SU-DHL-6 (cell line): ENCODE measurements at regions not wholly inside any gene's neighbourhood (a gene's known extent, or its start where the extent isn't known, plus 50 kb on each side); places are given as distances from the start of the nearest gene placed in this dataset.

ENCODE experiments used
- H2AFZ ChIP-seq: fragments of 200-600 bp; sonication (generic); 2 replicates; pipeline ENCODE4 v1.6.1; 2014; ENCODE audit warnings: low read depth, mild to moderate bottlenecking, moderate library complexity, mixed read lengths, antibody characterized with exemption, low read length; ENCODE audit not compliant: severe bottlenecking
- H3F3A ChIP-seq: fragments of 200-600 bp; shearing (Covaris generic); 2 replicates; pipeline ENCODE4 v1.6.0; 2016; ENCODE audit warnings: antibody characterized with exemption, mild to moderate bottlenecking; ENCODE audit not compliant: insufficient read depth
- H3K27ac ChIP-seq: fragments of 200-600 bp; sonication (generic); 2 replicates; pipeline ENCODE4 v1.5.1; 2016; ENCODE audit warnings: low read depth, mild to moderate bottlenecking, low read length, moderate library complexity, mixed read lengths
- H3K27me3 ChIP-seq: fragments of 200-600 bp; sonication (generic), shearing (Covaris generic); 2 replicates; pipeline ENCODE4 v1.6.0; 2014; ENCODE audit warnings: mild to moderate bottlenecking, low read length
- H3K36me3 ChIP-seq: fragments of 200-600 bp; sonication (generic); 2 replicates; pipeline ENCODE4 v1.6.1; 2014; ENCODE audit warnings: mild to moderate bottlenecking, low read length, mixed read lengths
- H3K4me2 ChIP-seq: fragments of 300-600, 200-600 bp; shearing (Covaris generic), sonication (generic); 2 replicates; pipeline ENCODE4 v1.6.0; 2014; ENCODE audit warnings: low read length, low read depth, mild to moderate bottlenecking; ENCODE audit not compliant: poor library complexity, severe bottlenecking
- H3K4me3 ChIP-seq: fragments of 200-600 bp; sonication (generic); 2 replicates; pipeline ENCODE4 v1.5.1; 2014; ENCODE audit warnings: antibody characterized with exemption, low read length, mild to moderate bottlenecking, mixed read lengths; ENCODE audit not compliant: insufficient read depth, poor library complexity, severe bottlenecking
- H3K79me2 ChIP-seq: fragments of 200-600 bp; sonication (generic); 2 replicates; pipeline ENCODE4 v1.6.1; 2014; ENCODE audit warnings: mild to moderate bottlenecking, low read length, moderate library complexity; ENCODE audit not compliant: insufficient read depth
- H3K9ac ChIP-seq: fragments of 200-600 bp; sonication (generic); 2 replicates; pipeline ENCODE4 v1.7.0; 2014; ENCODE audit warnings: mild to moderate bottlenecking, low read length
- H3K9me2 ChIP-seq: fragments of 200-600 bp; sonication (generic); replicated peaks from 2 replicates; pipeline ENCODE4 v1.6.1; 2014; ENCODE audit warnings: low read length; ENCODE audit not compliant: insufficient read depth
- H3K9me3 ChIP-seq: fragments of 200-600 bp; sonication (generic); 2 replicates; pipeline ENCODE4 v1.6.1; 2014; ENCODE audit warnings: low read length, mixed read lengths; ENCODE audit not compliant: insufficient read depth
- H4K20me1 ChIP-seq: fragments of 200-600 bp; sonication (generic); 2 replicates; pipeline ENCODE4 v1.6.1; 2014; ENCODE audit warnings: low read depth, mild to moderate bottlenecking, antibody characterized with exemption, low read length, moderate library complexity, mixed read lengths
- EZH2phosphoT487 ChIP-seq: fragments of 200-600 bp; sonication (generic), shearing (Covaris generic); conservative IDR thresholded peaks from 2 replicates; pipeline ENCODE4 v1.6.1; 2018; ENCODE audit warnings: mild to moderate bottlenecking, antibody characterized with exemption, low read length, moderate library complexity, mixed read lengths
- TF ChIP-seq, protein P1 (sequence below): fragments of 200-600 bp; sonication (generic); IDR thresholded peaks from one replicate; pipeline ENCODE4 v1.5.1; 2017; ENCODE audit warnings: antibody characterized with exemption, mild to moderate bottlenecking, low read length, moderate library complexity; ENCODE audit not compliant: insufficient read depth, poor library complexity, severe bottlenecking

DNA sequence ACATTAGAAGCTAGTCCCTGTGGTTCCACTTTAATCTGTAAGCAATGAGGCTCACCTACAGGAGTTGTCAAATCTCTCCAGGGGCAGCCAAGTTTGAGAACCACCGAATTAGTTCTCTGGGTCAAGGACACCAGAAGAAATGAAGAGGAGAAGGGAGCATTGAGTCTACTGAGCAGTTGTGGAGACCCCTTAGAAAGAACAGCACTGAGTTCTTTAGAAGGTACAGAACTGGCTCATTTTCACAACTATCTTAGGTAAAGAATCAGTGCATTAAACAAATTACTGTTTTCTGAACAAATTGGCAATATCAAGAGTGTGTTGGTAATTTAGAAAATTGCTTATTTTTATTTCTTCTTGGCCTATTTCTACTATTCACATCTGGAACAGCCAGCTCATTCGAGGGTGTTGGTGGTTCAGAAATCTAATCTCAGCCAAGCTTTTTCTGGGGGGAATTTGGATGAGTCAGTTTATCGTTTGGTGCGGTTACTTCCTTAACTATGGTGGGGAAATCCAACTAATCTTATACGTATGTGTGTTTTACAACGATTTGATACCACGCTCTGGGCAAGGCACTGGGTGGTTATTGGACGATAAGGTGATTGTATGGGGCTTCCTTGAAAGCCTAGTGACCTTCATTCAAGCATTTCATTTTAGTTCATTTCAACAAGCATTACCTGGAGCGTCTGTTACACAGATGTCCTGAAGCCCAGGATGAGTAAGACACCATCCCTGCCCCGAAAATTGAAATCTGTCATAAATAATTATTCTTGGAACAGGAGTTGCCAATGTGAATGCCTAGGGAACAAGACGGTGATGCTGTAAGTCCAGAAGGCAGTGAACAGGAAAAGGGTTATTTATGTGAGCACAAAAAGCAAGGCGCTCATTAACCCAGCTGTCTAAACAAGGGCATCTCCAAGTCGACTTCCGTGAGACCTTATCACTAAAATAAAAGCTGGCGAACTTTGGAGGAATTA, 52.0 kb upstream of the TMPRSS2 start:
- H3F3A ChIP-seq, result no peaks in the 10 kb centered on the region
- no peak overlapping the region for H3K27ac ChIP-seq
- no peaks in the 10 kb centered on the region for H3K9me3 ChIP-seq
- no peak overlapping the region for H3K4me3 ChIP-seq
- H3K36me3 ChIP-seq, result no peaks in the 10 kb centered on the region
- H3K79me2 ChIP-seq, result no peaks in the 10 kb centered on the region
- H3K9me2 ChIP-seq, result no peaks in the 10 kb centered on the region
- no peaks in the 10 kb centered on the region for H4K20me1 ChIP-seq
- H2AFZ ChIP-seq, result no peak overlapping the region
- no peak overlapping the region for H3K9ac ChIP-seq
- H3K27me3 ChIP-seq, result no peaks in the 10 kb centered on the region
- H3K4me2 ChIP-seq, result no peak overlapping the region
- TF ChIP-seq, protein P1, sequence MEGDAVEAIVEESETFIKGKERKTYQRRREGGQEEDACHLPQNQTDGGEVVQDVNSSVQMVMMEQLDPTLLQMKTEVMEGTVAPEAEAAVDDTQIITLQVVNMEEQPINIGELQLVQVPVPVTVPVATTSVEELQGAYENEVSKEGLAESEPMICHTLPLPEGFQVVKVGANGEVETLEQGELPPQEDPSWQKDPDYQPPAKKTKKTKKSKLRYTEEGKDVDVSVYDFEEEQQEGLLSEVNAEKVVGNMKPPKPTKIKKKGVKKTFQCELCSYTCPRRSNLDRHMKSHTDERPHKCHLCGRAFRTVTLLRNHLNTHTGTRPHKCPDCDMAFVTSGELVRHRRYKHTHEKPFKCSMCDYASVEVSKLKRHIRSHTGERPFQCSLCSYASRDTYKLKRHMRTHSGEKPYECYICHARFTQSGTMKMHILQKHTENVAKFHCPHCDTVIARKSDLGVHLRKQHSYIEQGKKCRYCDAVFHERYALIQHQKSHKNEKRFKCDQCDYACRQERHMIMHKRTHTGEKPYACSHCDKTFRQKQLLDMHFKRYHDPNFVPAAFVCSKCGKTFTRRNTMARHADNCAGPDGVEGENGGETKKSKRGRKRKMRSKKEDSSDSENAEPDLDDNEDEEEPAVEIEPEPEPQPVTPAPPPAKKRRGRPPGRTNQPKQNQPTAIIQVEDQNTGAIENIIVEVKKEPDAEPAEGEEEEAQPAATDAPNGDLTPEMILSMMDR, result no peak
- no peak for TF ChIP-seq EZH2phosphoT487

DNA sequence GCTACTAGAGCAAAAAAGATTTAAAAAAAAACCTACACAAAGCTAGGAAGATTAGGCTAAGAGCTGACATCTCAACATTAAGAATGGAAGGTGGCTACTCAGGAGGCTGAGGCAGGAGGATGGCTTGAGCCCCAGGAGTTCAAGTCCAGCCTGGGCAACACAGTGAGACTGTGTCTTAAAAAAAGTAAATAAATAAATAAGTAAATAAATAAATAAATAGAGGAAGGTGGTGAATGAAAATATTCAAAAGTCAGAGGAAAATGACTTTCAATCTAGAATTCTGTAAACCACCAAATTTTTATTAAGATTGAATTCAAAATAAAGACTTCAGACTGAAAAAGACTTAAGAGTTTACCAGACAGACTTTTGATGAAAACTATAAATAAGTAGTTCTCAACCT, 50.9 kb upstream of the TMPRSS2 start:
- H3F3A ChIP-seq, result no peaks in the 10 kb centered on the region
- no peaks in the 10 kb centered on the region for H3K9me3 ChIP-seq
- H3K4me2 ChIP-seq, result no peak overlapping the region
- H2AFZ ChIP-seq, result no peak overlapping the region
- H3K4me3 ChIP-seq, result no peak overlapping the region
- H3K27ac ChIP-seq, result no peak overlapping the region
- TF ChIP-seq, protein P1, result no peak
- TF ChIP-seq EZH2phosphoT487, result no peak
- H4K20me1 ChIP-seq, result no peaks in the 10 kb centered on the region
- no peaks in the 10 kb centered on the region for H3K79me2 ChIP-seq
- H3K36me3 ChIP-seq, result no peaks in the 10 kb centered on the region
- no peak overlapping the region for H3K9ac ChIP-seq
- H3K27me3 ChIP-seq, result no peaks in the 10 kb centered on the region
- H3K9me2 ChIP-seq, result no peaks in the 10 kb centered on the region

DNA sequence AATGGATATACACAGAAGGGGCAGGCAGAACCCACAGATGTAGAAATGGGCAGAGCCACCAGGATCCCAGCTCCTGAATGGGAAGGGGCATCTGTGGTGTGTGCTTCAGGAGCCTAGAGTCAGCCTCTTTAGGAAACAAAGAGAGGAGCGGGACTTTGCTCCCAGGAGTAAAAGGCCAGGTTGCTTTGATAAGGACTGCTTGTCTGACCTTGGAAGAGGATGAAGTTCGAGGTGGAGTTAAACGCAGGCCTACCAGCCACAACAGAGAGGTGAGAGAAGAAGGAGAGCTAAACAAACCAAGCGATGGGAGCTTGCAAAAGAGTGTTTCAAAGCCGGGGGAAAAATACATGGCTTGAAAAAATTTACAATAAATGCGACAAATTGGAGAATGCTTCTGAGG, 49.9 kb upstream of the TMPRSS2 start:
- Histone ChIP-seq H3K4me3 (no peak overlapping the region), H3F3A (no peaks in the 10 kb centered on the region), H3K9me2 (no peaks in the 10 kb centered on the region), H3K27ac (no peak overlapping the region), H3K9ac (no peak overlapping the region), H3K36me3 (no peaks in the 10 kb centered on the region), H3K27me3 (no peaks in the 10 kb centered on the region), H3K79me2 (no peaks in the 10 kb centered on the region), H3K9me3 (no peaks in the 10 kb centered on the region), H3K4me2 (no peak overlapping the region), H2AFZ (no peak overlapping the region), H4K20me1 (no peaks in the 10 kb centered on the region)
- TF ChIP-seq, protein P1, result no peak
- TF ChIP-seq EZH2phosphoT487, result no peak
